ENCODE measurements at regions not wholly inside any gene's neighbourhood (a gene's known extent, or its start where the extent isn't known, plus 50 kb on each side); places are given as distances from the start of the nearest gene placed in this dataset.

DNA sequence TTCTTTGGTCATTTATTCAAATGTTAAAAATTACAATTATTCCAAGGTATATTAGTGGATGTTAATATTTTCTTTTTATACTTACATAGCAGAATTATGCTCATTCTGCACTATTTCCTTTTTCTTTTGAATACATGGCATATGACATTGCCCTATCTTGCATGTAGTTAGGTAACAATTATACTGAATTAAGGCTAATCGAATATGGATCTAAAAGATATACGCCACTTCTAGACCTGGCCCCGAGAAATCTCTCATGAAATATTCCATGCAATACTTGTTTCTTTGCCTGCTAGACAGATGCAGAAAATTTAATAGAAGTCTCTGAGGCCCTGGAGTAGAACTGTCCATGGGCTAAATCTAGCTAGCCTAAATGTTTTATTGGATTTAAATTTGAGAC, 493.4 kb downstream of the OTOL1 start:
- no peak for ATAC-seq
- no peak overlapping the region for H3K27ac ChIP-seq
- H3K4me3 ChIP-seq: no peak overlapping the region
- TF ChIP-seq POLR2A (IDR thresholded peaks at IDR 0.05) (no peak), EP300 (IDR thresholded peaks at IDR 0.05) (no peak), POLR2AphosphoS5 (IDR thresholded peaks at IDR 0.05) (no peak)
- TF ChIP-seq, protein P1, sequence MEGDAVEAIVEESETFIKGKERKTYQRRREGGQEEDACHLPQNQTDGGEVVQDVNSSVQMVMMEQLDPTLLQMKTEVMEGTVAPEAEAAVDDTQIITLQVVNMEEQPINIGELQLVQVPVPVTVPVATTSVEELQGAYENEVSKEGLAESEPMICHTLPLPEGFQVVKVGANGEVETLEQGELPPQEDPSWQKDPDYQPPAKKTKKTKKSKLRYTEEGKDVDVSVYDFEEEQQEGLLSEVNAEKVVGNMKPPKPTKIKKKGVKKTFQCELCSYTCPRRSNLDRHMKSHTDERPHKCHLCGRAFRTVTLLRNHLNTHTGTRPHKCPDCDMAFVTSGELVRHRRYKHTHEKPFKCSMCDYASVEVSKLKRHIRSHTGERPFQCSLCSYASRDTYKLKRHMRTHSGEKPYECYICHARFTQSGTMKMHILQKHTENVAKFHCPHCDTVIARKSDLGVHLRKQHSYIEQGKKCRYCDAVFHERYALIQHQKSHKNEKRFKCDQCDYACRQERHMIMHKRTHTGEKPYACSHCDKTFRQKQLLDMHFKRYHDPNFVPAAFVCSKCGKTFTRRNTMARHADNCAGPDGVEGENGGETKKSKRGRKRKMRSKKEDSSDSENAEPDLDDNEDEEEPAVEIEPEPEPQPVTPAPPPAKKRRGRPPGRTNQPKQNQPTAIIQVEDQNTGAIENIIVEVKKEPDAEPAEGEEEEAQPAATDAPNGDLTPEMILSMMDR (IDR thresholded peaks at IDR 0.05): no peak
- no peaks in the 10 kb centered on the region for H3K36me3 ChIP-seq
- H3K9me3 ChIP-seq: no peaks in the 10 kb centered on the region
- no peaks in the 10 kb centered on the region for H3K27me3 ChIP-seq
- 85 to 94% methylated on average over 3 of the region's 3 CpGs for WGBS, 2 donors (ENCODE audit: low coverage in 1 of 2)
- no peaks in the 10 kb centered on the region for H3K4me1 ChIP-seq

DNA sequence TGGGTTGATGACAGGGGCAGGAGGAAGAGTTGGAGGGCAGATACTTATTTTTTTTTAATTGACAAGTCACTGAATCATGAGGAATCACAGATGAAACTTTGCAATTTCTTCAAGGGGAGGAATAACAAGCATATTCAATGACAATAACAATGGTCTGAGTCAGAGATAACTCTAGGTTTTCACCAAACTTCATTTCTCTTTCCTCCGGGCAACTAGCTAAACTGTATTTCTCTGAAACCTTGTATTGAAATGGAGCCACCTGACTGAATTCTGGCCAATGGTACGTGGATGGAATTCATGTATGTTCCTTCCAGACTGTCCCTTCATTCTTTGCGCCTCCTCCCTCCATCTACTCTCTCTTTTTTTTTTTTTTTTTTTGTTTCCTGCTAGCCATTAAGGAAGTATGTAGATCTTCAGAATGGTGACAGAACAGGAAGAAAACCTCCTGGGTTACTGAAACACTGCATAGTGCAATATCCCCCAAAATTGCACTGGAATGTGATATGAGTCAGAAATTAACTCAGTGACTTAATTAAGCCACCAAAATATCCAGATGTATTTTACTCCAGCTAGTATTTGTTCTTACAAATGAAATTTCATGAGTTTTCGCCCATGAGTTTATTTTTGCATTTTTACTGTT, 495.4 kb downstream of the OTOL1 start:
- WGBS, 2 donors (ENCODE audit: low coverage in 1 of 2): 85 to 88% methylated on average over 4 of the region's 4 CpGs

DNA sequence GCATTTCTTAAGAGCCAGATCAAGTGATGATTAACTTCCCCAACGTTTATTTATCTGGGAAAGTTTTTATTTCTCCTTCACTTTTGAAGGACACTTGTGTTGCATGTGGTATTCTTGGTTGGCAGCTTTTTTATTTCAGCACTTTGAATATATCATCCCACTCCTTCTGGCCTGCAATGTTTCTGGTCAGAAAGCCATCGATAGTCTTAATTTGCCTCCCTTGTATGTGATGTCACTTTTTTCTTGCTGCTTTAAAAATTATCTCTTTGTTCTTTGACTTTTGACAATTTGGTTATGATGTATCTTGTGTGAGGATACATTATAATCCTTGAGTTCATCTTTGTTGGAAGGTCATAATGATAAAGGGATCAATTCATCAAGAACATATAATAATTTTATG, 503.2 kb downstream of the OTOL1 start:
- no peak overlapping the region for H3K4me3 ChIP-seq
- TF ChIP-seq POLR2AphosphoS5 (IDR thresholded peaks at IDR 0.05) (no peak), POLR2A (IDR thresholded peaks at IDR 0.05) (no peak)
- TF ChIP-seq, protein P1 (IDR thresholded peaks at IDR 0.05): no peak
- H3K27me3 ChIP-seq: no peaks in the 10 kb centered on the region
- 75 to 88% methylated on average over 2 of the region's 2 CpGs for WGBS, 2 donors (ENCODE audit: low coverage in 1 of 2)
- H3K4me1 ChIP-seq: no peaks in the 10 kb centered on the region
- no peak for ATAC-seq
- peaks cover 0 to 42% (median 0%) of the 10 kb centered on the region in 3 donors for H3K9me3 ChIP-seq
- H3K27ac ChIP-seq: no peak overlapping the region
- H3K36me3 ChIP-seq: no peaks in the 10 kb centered on the region

More for the DNA sequence above, 495.4 kb downstream of the OTOL1 start:
- no peak overlapping the region for H3K4me3 ChIP-seq
- no peaks in the 10 kb centered on the region for H3K27me3 ChIP-seq
- no peaks in the 10 kb centered on the region for H3K36me3 ChIP-seq
- ATAC-seq: no peak
- no peaks in the 10 kb centered on the region for H3K4me1 ChIP-seq
- TF ChIP-seq POLR2AphosphoS5 (IDR thresholded peaks at IDR 0.05) (no peak), EP300 (IDR thresholded peaks at IDR 0.05) (no peak)
- no peaks in the 10 kb centered on the region for H3K9me3 ChIP-seq
- no peak overlapping the region for H3K27ac ChIP-seq

DNA sequence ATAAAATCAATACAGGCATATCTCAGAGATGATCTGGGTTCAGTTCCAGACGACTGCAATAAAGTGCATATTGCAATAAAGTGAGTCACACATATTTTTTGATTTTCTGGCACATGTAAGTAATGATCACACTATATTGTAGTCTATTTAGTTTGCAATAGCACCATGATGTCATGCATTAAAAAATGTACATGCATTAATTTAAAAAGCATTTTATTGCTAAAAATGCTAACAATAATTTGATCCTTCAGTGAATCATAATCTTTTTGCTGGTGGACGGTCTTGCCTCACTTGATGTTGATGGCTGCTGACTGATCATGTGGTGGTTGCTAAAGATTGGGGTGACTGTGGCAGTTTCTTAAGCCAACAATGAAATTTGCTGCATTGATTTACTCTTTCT, 511.1 kb downstream of the OTOL1 start:
- 65 to 76% methylated on average over 2 of the region's 2 CpGs for WGBS, 2 donors (ENCODE audit: low coverage in 1 of 2)
- Histone ChIP-seq H3K4me3 (no peak overlapping the region), H3K9me3 (no peaks in the 10 kb centered on the region), H3K4me1 (no peaks in the 10 kb centered on the region), H3K27me3 (no peaks in the 10 kb centered on the region), H3K36me3 (no peaks in the 10 kb centered on the region), H3K27ac (no peak overlapping the region)
- TF ChIP-seq EP300 (IDR thresholded peaks at IDR 0.05) (no peak), POLR2AphosphoS5 (IDR thresholded peaks at IDR 0.05) (no peak), POLR2A (IDR thresholded peaks at IDR 0.05) (no peak)
- TF ChIP-seq, protein P1 (IDR thresholded peaks at IDR 0.05): no peak
- no peak for ATAC-seq

DNA sequence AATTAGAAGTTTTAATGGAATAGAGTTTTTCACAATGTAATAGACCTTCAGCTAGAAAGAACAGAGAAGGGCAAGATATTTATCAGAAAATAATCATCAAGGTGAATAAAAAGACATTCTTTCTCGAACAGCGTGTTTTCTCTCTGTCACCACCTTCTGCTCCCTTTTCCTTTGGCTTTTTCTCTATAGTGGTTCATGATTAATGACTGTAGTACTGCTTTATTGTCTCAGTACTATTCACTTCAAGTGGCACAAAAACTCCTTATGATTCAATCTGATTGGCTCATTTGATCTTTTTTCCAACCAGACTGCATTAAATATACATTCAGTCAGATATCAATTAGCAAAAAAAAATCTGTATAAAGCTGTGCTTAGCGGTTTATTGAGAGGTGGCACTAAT, 516.0 kb downstream of the OTOL1 start:
- no peak overlapping the region for H3K27ac ChIP-seq
- no peaks in the 10 kb centered on the region for H3K36me3 ChIP-seq
- no peaks in the 10 kb centered on the region for H3K4me1 ChIP-seq
- H3K27me3 ChIP-seq: no peaks in the 10 kb centered on the region
- H3K9me3 ChIP-seq: no peaks in the 10 kb centered on the region
- WGBS, 2 donors (ENCODE audit: low coverage in 1 of 2): 77 to 78% methylated on average over 3 of the region's 3 CpGs
- ATAC-seq: no peak
- TF ChIP-seq EP300 (IDR thresholded peaks at IDR 0.05) (no peak), POLR2A (IDR thresholded peaks at IDR 0.05) (no peak), POLR2AphosphoS5 (IDR thresholded peaks at IDR 0.05) (no peak)
- TF ChIP-seq, protein P1 (IDR thresholded peaks at IDR 0.05): no peak
- no peak overlapping the region for H3K4me3 ChIP-seq

All from gastroesophageal sphincter (tissue), 4 donors.